ENCODE measurements at regions not wholly inside any gene's neighbourhood (a gene's known extent, or its start where the extent isn't known, plus 50 kb on each side); places are given as distances from the start of the nearest gene placed in this dataset.

DNA sequence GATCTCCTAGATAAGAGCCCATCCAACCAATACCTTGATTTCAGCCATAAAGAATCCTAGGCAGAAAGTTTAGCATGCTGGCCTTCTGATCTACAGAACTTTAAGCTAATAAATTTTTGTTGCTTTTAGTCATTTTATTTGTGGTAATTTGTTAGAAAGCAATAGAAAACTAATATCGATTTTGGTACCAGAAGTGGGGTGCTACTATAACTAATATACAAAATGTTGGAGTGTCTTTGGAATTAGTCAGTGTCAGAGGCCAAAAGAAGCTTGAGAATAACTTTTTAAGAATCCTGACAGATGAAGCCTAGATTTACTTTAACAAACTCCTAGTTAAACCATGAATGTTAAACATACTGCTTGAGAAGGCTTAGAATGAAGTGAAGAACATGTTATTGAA lies 83.6 kb upstream of the HSF2 start:
- no peaks in the 10 kb centered on the region for H4K20me1 ChIP-seq (ENCODE audit: insufficient read depth, low read length)
- ChIA-PET POLR2A (no interaction called here), CTCF (ENCODE audit: low intra/inter-chr PET ratio, low total read pairs) (no interaction called here)
- no peak overlapping the region for H3K9ac ChIP-seq (ENCODE audit: insufficient read depth, low read depth, low read length)
- no peaks in the 10 kb centered on the region for H3K4me1 ChIP-seq (ENCODE audit: insufficient read depth, low read length)
- no peak overlapping the region for H2AFZ ChIP-seq (ENCODE audit: low read length)
- intact Hi-C loops (cut with micrococcal nuclease; ENCODE audit: unreplicated experiment) (no loop called here), in situ Hi-C loops (cut with HindIII; ENCODE audit: extremely low pct_ligation_motif_present, low pct_unique_long_range_greater_than_20kb) (no loop called here)
- TF ChIP-seq ZNF501 (CRISPR knock-in tag; IDR thresholded peaks at IDR 0.05) (no peak), GTF2F1 (IDR thresholded peaks at IDR 0.05; ENCODE audit: low read length) (no peak), ZSCAN29 (CRISPR knock-in tag; conservative IDR thresholded peaks at IDR 0.05) (no peak), ZNF10 (CRISPR knock-in tag; IDR thresholded peaks at IDR 0.05; ENCODE audit: borderline replicate concordance, low read depth) (no peak), ZFYVE20 (CRISPR knock-in tag; IDR thresholded peaks at IDR 0.05; ENCODE audit: borderline replicate concordance, low read depth) (no peak), ZNF383 (CRISPR knock-in tag; IDR thresholded peaks at IDR 0.05; ENCODE audit: borderline replicate concordance) (no peak), ZNF292 (CRISPR knock-in tag; IDR thresholded peaks at IDR 0.05; ENCODE audit: borderline replicate concordance, low read depth) (no peak), ZFP41 (CRISPR knock-in tag; IDR thresholded peaks at IDR 0.05; ENCODE audit: borderline replicate concordance) (no peak), RAD21 (CRISPR knock-in tag; IDR thresholded peaks at IDR 0.05) (no peak), ZNF382 (CRISPR knock-in tag; IDR thresholded peaks at IDR 0.05; ENCODE audit: borderline replicate concordance) (no peak), EZH2 (conservative IDR thresholded peaks at IDR 0.05; ENCODE audit: low read depth, low read length) (no peak), KDM5A (IDR thresholded peaks at IDR 0.05; ENCODE audit: borderline replicate concordance, low read length) (no peak), JDP2 (CRISPR knock-in tag; IDR thresholded peaks at IDR 0.05; ENCODE audit: borderline replicate concordance) (no peak), LCORL (IDR thresholded peaks at IDR 0.05) (no peak), LCORL (CRISPR knock-in tag; IDR thresholded peaks at IDR 0.05) (no peak), ZNF550 (CRISPR knock-in tag; IDR thresholded peaks at IDR 0.05; ENCODE audit: borderline replicate concordance) (no peak), NR2F2 (IDR thresholded peaks at IDR 0.05; ENCODE audit: borderline replicate concordance, low read depth) (no peak), TOE1 (CRISPR knock-in tag; IDR thresholded peaks at IDR 0.05) (no peak), SIN3A (IDR thresholded peaks at IDR 0.05; ENCODE audit: borderline replicate concordance, low read depth, low read length) (no peak)
- TF ChIP-seq, protein P1, sequence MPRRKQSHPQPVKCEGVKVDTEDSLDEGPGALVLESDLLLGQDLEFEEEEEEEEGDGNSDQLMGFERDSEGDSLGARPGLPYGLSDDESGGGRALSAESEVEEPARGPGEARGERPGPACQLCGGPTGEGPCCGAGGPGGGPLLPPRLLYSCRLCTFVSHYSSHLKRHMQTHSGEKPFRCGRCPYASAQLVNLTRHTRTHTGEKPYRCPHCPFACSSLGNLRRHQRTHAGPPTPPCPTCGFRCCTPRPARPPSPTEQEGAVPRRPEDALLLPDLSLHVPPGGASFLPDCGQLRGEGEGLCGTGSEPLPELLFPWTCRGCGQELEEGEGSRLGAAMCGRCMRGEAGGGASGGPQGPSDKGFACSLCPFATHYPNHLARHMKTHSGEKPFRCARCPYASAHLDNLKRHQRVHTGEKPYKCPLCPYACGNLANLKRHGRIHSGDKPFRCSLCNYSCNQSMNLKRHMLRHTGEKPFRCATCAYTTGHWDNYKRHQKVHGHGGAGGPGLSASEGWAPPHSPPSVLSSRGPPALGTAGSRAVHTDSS (CRISPR knock-in tag; conservative IDR thresholded peaks at IDR 0.05) = no peak
- TF ChIP-seq, protein P2, sequence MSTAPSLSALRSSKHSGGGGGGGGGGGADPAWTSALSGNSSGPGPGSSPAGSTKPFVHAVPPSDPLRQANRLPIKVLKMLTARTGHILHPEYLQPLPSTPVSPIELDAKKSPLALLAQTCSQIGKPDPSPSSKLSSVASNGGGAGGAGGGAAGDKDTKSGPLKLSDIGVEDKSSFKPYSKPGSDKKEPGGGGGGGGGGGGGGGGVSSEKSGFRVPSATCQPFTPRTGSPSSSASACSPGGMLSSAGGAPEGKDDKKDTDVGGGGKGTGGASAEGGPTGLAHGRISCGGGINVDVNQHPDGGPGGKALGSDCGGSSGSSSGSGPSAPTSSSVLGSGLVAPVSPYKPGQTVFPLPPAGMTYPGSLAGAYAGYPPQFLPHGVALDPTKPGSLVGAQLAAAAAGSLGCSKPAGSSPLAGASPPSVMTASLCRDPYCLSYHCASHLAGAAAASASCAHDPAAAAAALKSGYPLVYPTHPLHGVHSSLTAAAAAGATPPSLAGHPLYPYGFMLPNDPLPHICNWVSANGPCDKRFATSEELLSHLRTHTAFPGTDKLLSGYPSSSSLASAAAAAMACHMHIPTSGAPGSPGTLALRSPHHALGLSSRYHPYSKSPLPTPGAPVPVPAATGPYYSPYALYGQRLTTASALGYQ (CRISPR knock-in tag; IDR thresholded peaks at IDR 0.05) = no peak
- H3K27me3 ChIP-seq (ENCODE audit: control insufficient read depth in 1 of 2, insufficient read depth in 2 of 2, low read length in 2 of 2) = no peaks in the 10 kb centered on the region
- no peak overlapping the region for H3K4me3 ChIP-seq (replicated peaks in 1 of 3; ENCODE audit: insufficient read depth in 1 of 3, low read depth in 2 of 3, low read length in 3 of 3)
- no peak for FAIRE-seq
- no peak for ATAC-seq
- WGBS (ENCODE audit: low lambda C conversion rate) = 0% methylated on average over 1 of the region's 1 CpG
- H3K79me2 ChIP-seq (ENCODE audit: insufficient read depth, low read length) = no peaks in the 10 kb centered on the region
- no peaks in the 10 kb centered on the region for H3K36me3 ChIP-seq (replicated peaks in 1 of 2; ENCODE audit: control insufficient read depth in 1 of 2, insufficient read depth in 2 of 2, low read length in 2 of 2)
- H3K4me2 ChIP-seq (ENCODE audit: low read depth, low read length) = no peak overlapping the region
- BruUV-seq (replicated peaks) = no TSS peak
- DNase-seq (ENCODE audit: low spot score) = no peak
- no peak overlapping the region for H3K27ac ChIP-seq (ENCODE audit: extremely low read length, insufficient read depth, low read length)
- peaks cover 24% of the 10 kb centered on the region for H3K9me3 ChIP-seq (ENCODE audit: low read length)
